ENCODE measurements at regions not wholly inside any gene's neighbourhood (a gene's known extent, or its start where the extent isn't known, plus 50 kb on each side); places are given as distances from the start of the nearest gene placed in this dataset.

DNA sequence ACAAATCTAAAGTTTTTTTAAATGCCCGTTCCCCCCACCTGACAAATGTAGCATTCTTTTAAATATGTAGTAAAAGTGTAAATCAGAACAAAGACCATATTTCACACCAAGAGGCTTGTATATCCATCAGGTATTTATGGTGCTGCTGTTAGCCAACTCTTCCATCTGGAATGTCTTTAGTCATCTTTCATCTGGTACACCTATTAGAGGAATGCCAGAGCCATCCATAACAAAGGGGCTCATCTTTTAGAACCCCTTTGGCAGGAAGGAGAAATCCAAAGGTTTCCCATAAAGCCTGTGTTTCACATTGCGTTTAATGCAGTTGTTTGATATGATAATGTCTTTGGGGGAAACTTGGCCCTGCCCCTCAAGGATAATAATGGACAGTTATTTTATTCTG is 79.3 kb upstream of the C1orf87 start:
- TF ChIP-seq, protein P1, sequence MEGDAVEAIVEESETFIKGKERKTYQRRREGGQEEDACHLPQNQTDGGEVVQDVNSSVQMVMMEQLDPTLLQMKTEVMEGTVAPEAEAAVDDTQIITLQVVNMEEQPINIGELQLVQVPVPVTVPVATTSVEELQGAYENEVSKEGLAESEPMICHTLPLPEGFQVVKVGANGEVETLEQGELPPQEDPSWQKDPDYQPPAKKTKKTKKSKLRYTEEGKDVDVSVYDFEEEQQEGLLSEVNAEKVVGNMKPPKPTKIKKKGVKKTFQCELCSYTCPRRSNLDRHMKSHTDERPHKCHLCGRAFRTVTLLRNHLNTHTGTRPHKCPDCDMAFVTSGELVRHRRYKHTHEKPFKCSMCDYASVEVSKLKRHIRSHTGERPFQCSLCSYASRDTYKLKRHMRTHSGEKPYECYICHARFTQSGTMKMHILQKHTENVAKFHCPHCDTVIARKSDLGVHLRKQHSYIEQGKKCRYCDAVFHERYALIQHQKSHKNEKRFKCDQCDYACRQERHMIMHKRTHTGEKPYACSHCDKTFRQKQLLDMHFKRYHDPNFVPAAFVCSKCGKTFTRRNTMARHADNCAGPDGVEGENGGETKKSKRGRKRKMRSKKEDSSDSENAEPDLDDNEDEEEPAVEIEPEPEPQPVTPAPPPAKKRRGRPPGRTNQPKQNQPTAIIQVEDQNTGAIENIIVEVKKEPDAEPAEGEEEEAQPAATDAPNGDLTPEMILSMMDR (IDR thresholded peaks at IDR 0.05; ENCODE audit: low read depth, low read length, poor library complexity, severe bottlenecking) = no peak
- no peak for TF ChIP-seq EZH2phosphoT487 (IDR thresholded peaks at IDR 0.05; ENCODE audit: borderline replicate concordance, low read length)

All from DOHH2 (cell line).